ENCODE measurements at regions not wholly inside any gene's neighbourhood (a gene's known extent, or its start where the extent isn't known, plus 50 kb on each side); places are given as distances from the start of the nearest gene placed in this dataset.
"Not testable (repeated sequence)": the region's sequence is repeated elsewhere in the genome, so short reads cannot be mapped to it uniquely, and the experiment has no call there.

DNA sequence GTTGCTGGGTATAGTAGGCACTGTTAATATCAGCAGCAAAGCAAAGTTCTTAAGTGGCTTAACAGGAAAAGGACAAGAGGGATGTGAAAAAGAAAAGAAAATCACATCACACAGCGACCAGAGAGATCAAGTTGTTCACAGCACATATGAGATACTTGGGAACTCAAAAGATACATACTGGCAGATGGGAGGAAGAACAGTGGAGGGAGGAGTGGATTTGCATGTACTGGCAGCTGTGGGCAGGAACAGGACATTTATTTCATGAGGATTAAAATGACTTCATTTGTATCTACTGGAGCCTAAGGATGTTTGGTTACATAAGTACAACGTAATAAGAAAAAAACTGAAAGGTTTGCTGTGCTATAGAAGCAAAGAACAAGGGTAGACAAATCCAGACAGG is 136.5 kb upstream of the IFNG-AS1 start:
- DNase-seq: no peak

DNA sequence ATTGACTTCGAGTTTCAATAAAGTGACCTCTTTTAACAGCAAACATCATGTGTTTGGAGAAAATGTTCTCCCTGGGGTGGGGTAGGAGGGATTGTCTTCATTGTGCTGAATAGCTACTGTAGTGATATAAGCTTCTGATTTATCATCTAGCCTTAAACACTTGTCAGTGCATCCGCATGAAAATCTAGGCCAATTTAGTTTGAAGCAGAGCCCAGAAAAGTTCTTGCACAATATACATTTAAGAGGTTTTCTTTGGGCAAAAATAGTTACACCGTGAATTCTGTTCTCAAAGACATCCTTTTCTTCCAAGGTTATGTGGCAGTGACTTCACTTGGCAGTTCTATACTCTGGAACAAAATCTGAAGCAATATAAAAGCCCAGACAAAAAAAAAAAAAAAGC is 136.0 kb upstream of the IFNG-AS1 start:
- no peak for DNase-seq

- DNase-seq: no peak
Measured at GRCh38 chr12:67854351-67854750, 134.9 kb upstream of the IFNG-AS1 start.

GRCh38 chr12:67855103-67855502 is 134.1 kb upstream of the IFNG-AS1 start:
- no peak for DNase-seq

- no peak for DNase-seq
Measured at GRCh38 chr12:67871231-67871630, 118.0 kb upstream of the IFNG-AS1 start.

GRCh38 chr12:67873355-67873754 is 115.9 kb upstream of the IFNG-AS1 start:
- DNase-seq: no peak

- no peak for DNase-seq
Measured at GRCh38 chr12:67876305-67876915, 112.8 kb upstream of the IFNG-AS1 start.

GRCh38 chr12:67877727-67878126 is 111.5 kb upstream of the IFNG-AS1 start:
- no peak for DNase-seq

DNA sequence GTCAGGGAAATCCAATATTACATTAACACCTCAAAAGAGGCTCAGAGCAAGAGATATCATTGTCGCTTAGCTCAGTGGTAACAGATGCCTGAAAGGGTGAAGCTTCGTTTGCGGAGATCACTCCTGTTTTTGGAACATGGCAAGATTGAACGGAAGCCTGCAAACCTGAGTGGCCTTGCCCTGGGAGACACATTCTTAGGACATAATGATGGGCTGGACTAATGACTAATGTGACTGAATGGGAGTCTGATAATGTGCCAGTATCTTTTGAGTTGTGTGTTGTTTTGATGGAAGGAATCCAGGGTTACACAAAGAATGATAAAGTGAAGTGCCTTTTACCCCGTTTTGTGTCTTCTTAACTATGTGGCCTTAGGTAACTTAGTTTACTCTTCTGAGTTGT is 109.3 kb upstream of the IFNG-AS1 start:
- no peak for DNase-seq

- DNase-seq: no peak
Measured at GRCh38 chr12:67881565-67881964, 107.7 kb upstream of the IFNG-AS1 start.

GRCh38 chr12:67884596-67884995 is 104.7 kb upstream of the IFNG-AS1 start:
- no peak for DNase-seq

DNA sequence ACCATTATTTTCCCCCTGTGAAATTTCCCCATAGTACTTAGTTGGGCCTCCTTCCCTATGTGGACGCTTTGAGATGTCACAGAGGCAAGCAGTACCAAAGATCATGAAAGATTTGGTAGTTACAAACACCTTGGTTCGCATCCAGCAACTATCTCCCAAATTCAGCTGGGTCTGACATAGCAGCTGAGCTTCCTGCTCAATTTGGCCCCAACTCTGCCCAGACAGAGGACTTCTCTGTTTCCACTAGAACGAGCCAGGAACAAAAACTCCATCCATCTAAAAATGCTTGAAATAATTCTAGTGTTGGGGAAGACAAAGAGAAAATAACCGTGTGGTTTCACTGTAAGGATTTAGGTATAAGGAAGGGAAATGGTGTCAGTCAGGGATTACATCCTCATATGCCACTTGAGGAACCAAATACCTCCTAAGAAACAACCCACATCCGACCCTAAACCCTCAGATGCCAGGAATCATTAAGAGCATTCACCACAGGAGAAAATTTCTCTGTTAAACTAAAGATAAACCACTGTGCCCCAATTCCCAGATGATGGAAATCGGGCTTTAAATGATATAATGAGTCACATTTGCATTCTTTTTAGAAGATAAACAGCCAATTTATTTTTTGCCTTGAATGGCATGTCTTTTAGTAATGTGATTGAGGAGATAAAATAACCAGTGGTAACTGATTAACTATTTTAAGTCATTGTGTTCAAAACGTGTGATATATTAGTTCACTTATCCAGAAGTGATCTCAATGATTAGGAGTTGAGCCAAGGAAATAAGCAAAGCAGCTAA is 103.7 kb upstream of the IFNG-AS1 start:
- DNase-seq: no peak

DNA sequence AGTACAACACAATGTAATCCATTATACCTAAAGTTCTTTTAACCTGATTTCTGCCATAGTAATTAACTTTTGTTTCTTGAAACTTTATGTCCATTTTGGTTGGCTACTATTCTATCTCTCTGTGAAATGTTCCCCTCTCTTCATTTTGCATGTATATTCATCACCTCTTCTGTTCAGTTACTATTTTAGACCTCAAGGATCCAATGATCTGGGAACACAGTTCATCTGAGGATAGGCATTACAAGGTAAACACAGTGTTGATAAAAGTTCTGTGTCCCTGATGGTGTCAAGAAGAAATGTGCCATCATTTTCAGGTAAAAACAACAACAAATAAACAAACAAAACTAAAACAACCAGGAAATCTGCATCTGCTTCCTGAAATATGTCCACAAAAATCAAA is 102.2 kb upstream of the IFNG-AS1 start:
- DNase-seq: no peak

- no peak for DNase-seq
Measured at GRCh38 chr12:67889931-67890330, 99.3 kb upstream of the IFNG-AS1 start.

DNA sequence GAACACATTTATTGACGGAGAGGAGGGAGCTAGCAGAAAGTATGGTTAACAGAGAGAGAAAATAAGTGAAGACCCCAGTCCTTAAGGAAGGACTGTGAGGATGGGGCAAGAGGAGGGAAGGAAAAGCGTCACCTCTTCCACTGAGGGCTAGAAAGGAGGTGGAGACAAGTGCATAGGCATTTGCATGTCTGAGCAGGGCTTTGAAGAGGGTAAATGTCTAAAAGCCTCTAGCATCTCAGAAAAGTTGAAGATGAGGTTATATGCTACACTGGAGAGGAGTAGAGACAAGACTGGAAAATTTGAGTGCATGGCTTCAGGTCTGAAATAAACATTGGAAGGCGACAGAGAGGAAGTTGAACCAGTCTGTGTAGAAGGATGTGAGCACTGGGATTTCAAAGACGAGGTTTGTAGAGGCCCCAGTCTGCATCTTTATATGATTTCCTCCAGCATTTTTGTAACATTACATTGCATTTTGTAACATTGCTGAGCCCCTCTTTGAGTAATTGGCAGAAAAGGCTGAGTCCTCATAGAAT is 98.5 kb upstream of the IFNG-AS1 start:
- no peak for DNase-seq

GRCh38 chr12:67891596-67891995 is 97.7 kb upstream of the IFNG-AS1 start:
- no peak for DNase-seq

DNA sequence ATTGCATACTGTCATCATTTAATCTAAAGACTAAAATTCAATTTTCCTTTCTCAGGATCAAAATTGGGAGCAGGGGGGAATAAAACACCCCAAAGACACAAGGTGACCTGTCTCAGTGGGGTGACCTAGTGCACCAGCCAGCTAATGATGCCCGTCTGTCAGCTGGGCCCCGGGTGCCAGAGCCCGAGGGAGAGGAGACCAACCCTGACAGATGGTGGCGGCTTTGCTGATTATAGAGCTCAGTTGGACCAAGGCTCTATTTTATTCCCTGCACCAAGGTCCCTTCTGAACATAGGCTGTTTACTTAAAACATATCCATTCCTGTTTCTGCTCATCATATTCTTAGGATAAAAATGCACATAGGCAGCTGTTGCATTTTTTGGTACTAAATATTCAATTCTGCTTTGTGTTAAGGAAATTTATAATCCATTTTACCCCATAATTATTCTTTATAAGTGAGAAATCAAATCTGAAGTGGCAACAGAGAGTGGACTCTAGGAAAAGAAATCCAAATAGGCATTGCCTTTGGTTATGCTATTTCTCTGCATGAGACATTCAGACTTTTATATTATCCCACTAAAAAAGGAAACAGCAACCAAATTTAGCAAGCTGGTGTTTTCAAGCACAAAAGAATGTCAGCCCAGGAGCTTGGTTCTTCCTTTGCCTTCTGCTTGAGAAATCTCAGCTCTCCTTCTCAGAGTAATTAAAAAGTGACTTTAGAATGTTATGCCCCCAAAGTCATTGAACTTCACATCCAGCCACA is 96.8 kb upstream of the IFNG-AS1 start:
- DNase-seq: no peak

DNA sequence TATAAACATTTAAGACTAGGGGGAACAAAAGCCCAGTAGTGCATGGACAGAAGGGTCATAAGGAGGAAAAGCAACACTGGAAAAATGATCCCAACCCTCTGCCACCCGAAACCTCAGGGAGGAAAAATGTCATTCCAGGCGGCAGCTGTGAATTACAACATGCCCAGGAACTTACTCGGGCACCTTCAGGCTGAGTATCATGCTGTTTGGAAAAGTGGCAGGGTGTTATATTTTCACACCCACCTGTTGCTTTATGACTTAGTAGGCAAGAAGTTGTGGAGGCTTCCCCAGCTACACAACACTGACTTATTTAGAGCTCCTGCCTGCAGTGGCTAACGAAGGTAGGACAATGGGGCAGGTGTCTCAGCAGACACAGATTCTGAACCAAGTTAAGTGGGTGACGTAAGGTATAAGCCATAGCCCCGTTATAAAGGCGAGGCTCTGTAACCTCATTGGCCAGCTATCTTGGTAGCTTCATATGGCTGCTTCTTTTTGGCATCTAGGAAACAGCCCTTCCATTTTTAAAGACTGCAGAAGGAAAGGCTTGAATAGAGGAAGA is 96.1 kb upstream of the IFNG-AS1 start:
- DNase-seq: no peak

DNA sequence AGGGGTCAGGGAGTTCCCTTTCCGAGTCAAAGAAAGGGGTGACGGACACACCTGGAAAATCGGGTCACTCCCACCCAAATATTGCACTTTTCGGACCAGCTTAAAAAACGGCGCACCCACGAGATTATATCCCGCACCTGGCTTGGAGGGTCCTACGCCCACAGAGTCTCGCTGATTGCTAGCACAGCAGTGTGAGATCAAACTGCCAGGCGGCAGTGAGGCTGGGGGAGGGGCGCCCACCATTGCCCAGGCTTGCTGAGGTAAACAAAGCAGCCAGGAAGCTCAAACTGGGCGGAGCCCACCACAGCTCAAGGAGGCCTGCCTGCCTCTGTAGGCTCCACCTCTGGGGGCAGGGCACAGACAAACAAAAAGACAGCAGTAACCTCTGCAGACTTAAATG is 88.8 kb upstream of the IFNG-AS1 start:
- not testable (repeated sequence) for DNase-seq

DNA sequence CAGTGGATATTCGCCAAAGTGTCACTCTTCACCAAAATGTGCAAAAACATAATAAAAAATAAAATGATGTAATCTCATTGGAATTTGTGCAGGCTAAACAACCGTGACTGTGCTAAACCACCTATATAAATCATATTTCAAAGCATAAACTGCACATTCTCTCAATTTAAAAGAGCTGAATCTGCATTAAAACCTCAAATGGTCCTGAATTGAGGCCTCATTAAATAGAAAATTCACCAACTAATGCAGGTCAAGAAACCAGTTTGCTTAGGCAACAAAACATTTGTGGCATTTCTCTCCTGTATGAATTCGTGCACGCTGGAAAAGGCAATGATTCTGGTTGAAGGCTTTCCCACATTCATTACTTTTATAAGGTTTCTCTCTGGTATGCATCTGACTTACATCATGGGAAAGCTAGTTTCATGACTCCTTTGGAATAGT is 80.1 kb upstream of the IFNG-AS1 start:
- DNase-seq: no peak

DNA sequence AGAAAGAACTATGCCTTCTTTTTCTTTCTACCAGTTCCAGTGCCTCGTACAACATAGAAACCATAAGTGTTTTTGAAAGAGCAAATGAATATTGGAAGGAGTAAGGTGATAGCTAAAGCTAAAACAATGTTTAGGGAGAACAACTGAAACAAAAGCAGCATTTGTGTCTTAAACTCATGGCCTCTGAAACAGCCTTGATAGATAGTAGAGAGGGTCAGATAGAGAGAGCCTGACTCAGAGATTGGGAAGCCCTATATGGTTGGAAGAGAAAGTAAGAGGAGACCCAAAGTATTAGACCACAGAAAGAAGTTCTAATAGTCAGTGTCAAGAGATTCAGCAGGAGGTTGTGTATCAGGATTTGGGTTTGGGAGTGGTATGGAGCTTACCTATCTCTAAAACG is 79.6 kb upstream of the IFNG-AS1 start:
- no peak for DNase-seq

- DNase-seq: peak; percentile 97
Measured at GRCh38 chr12:67910360-67911274, 78.6 kb upstream of the IFNG-AS1 start.

Data from GOT3 (cell line).